Natural killer cell (primary cell): ENCODE measurements at regions not wholly inside any gene's neighbourhood (a gene's known extent, or its start where the extent isn't known, plus 50 kb on each side); places are given as distances from the start of the nearest gene placed in this dataset.

Experiments used
- ATAC-seq, 3 donors: fragments of 150-1000 bp in 2 of 3; fragments of 200-7000 bp in 1 of 3; cut with Tn5 transposase; 1 replicate in 1 of 3; 2 replicates in 2 of 3; pipeline ENCODE4 v1.10.0; 2021; ENCODE audit warnings: mild to moderate bottlenecking in 2 of 3, moderate library complexity in 2 of 3
- DNase-seq, 2 donors: peaks; one replicate each; pipeline versions ENCODE4 v3.0.0 to v3.0.0-alpha.2; 2013 to 2021; ENCODE audit warnings: mixed read lengths in 1 of 2
- H3K27ac ChIP-seq: one replicate; pipeline ENCODE4 v1.5.1; 2013; ENCODE audit warnings: mild to moderate bottlenecking, low read length
- H3K27me3 ChIP-seq: one replicate; pipeline ENCODE4 v1.6.1; 2013; ENCODE audit warnings: low read length; ENCODE audit not compliant: control insufficient read depth, insufficient read depth
- H3K36me3 ChIP-seq: one replicate; pipeline ENCODE4 v1.6.1; 2013; ENCODE audit warnings: low read length; ENCODE audit not compliant: control insufficient read depth, insufficient read depth
- H3K4me1 ChIP-seq: one replicate; pipeline ENCODE4 v1.6.1; 2013; ENCODE audit warnings: low read length; ENCODE audit not compliant: control insufficient read depth, insufficient read depth
- H3K4me3 ChIP-seq: one replicate; pipeline ENCODE4 v1.5.1; 2013; ENCODE audit warnings: low read length
- H3K9me3 ChIP-seq: one replicate; pipeline ENCODE4 v1.6.1; 2013; ENCODE audit warnings: low read length; ENCODE audit not compliant: control insufficient read depth, insufficient read depth
- H3K27ac Mint-ChIP-seq, 2 donors: one replicate each; pipeline ENCODE4 v1.8.0; 2022; ENCODE audit warnings: mild to moderate bottlenecking in 2 of 2, mixed read lengths in 2 of 2, moderate library complexity in 1 of 2
- H3K27me3 Mint-ChIP-seq, 2 donors: one replicate each; pipeline ENCODE4 v1.8.0; 2022; ENCODE audit warnings: low read depth in 2 of 2, mixed read lengths in 2 of 2
- H3K36me3 Mint-ChIP-seq: one replicate; pipeline ENCODE4 v1.8.0; 2022; ENCODE audit warnings: mixed read lengths
- H3K4me1 Mint-ChIP-seq, 2 donors: one replicate each; pipeline ENCODE4 v1.8.0; 2022; ENCODE audit warnings: mixed read lengths in 2 of 2
- H3K4me3 Mint-ChIP-seq: one replicate; pipeline ENCODE4 v1.8.0; 2022; ENCODE audit warnings: mild to moderate bottlenecking, moderate library complexity, mixed read lengths
- H3K9me3 Mint-ChIP-seq, 2 donors: one replicate each; pipeline ENCODE4 v1.8.0; 2022; ENCODE audit warnings: mixed read lengths in 2 of 2
- CTCF ChIP-seq: fragments of 200-600 bp; IDR thresholded peaks from one replicate; pipeline ENCODE4 v1.8.0; 2022; ENCODE audit warnings: antibody characterized with exemption
- WGBS: methylation state at CpG from one replicate; pipeline ENCODE4 v1.1.7; 2013; ENCODE audit warnings: missing lambda C conversion rate; ENCODE audit not compliant: insufficient coverage; 5-methylcytosine and 5-hydroxymethylcytosine counted together
- intact Hi-C: fragments of 100-400 bp; cut with micrococcal nuclease; formaldehyde crosslinking; loops from one replicate; pipeline ENCODE4 v1.14.2; 2022

GRCh38 chr5:67620424-67621397, 424.1 kb upstream of the CD180 start:
- no peak overlapping the region for H3K27ac Mint-ChIP-seq
- intact Hi-C loops: no loop called here

GRCh38 chr5:67619636-67620035, 423.0 kb upstream of the CD180 start:
- Histone ChIP-seq H3K36me3 (no peaks in the 10 kb centered on the region), H3K27ac (no peak overlapping the region), H3K27me3 (no peaks in the 10 kb centered on the region), H3K9me3 (no peaks in the 10 kb centered on the region), H3K4me3 (no peak overlapping the region), H3K4me1 (no peaks in the 10 kb centered on the region)
- DNase-seq (no peak), ATAC-seq (no peak)
- Mint-ChIP-seq H3K27me3 (peaks cover 6 to 7% of the 10 kb centered on the region in 2 donors), H3K9me3 (no peaks in the 10 kb centered on the region), H3K27ac (no peak overlapping the region), H3K4me1 (no peaks in the 10 kb centered on the region), H3K4me3 (no peak overlapping the region), H3K36me3 (no peaks in the 10 kb centered on the region)
- 88% methylated on average over 4 of the region's 4 CpGs for WGBS
- TF ChIP-seq CTCF: no peak
- intact Hi-C loops: no loop called here

More at GRCh38 chr5:67620424-67621397, 424.1 kb upstream of the CD180 start:
- TF ChIP-seq CTCF: no peak
- H3K36me3 ChIP-seq: no peaks in the 10 kb centered on the region
- DNase-seq (no peak), ATAC-seq (no peak)
- no peaks in the 10 kb centered on the region for H3K4me1 Mint-ChIP-seq
- no peaks in the 10 kb centered on the region for H3K27me3 ChIP-seq
- H3K4me3 Mint-ChIP-seq: no peak overlapping the region
- 74% methylated on average over 9 of the region's 11 CpGs for WGBS
- no peaks in the 10 kb centered on the region for H3K4me1 ChIP-seq
- no peak overlapping the region for H3K27ac ChIP-seq
- H3K9me3 ChIP-seq: no peaks in the 10 kb centered on the region
- no peaks in the 10 kb centered on the region for H3K36me3 Mint-ChIP-seq
- H3K9me3 Mint-ChIP-seq: no peaks in the 10 kb centered on the region
- H3K27me3 Mint-ChIP-seq: peaks cover 6 to 7% of the 10 kb centered on the region in 2 donors
- no peak overlapping the region for H3K4me3 ChIP-seq

- no peaks in the 10 kb centered on the region for H3K36me3 ChIP-seq
- Mint-ChIP-seq H3K36me3 (no peaks in the 10 kb centered on the region), H3K4me3 (no peak overlapping the region), H3K4me1 (no peaks in the 10 kb centered on the region), H3K27ac (no peak overlapping the region), H3K27me3 (peaks cover 6 to 7% of the 10 kb centered on the region in 2 donors), H3K9me3 (no peaks in the 10 kb centered on the region)
- no peaks in the 10 kb centered on the region for H3K27me3 ChIP-seq
- H3K4me3 ChIP-seq: no peak overlapping the region
- no peaks in the 10 kb centered on the region for H3K9me3 ChIP-seq
- intact Hi-C loops: no loop called here
- DNase-seq (no peak), ATAC-seq (no peak)
- no peak overlapping the region for H3K27ac ChIP-seq
- no peak for TF ChIP-seq CTCF
- no peaks in the 10 kb centered on the region for H3K4me1 ChIP-seq
Measured at GRCh38 chr5:67619235-67619634, 422.6 kb upstream of the CD180 start.
